ENCODE measurements at regions not wholly inside any gene's neighbourhood (a gene's known extent, or its start where the extent isn't known, plus 50 kb on each side); places are given as distances from the start of the nearest gene placed in this dataset.

GRCh38 chr12:130031041-130031440 is 127.2 kb upstream of the TMEM132D start:
- H3K27me3 ChIP-seq (ENCODE audit: low read length), result no peaks in the 10 kb centered on the region
- H3K79me2 ChIP-seq (ENCODE audit: insufficient read depth, low read length), result no peaks in the 10 kb centered on the region

GRCh38 chr12:130031571-130032189 is 127.9 kb upstream of the TMEM132D start:
- Histone ChIP-seq H3K9me2 (replicated peaks; ENCODE audit: insufficient read depth, low read length) (no peaks in the 10 kb centered on the region), H3K27ac (ENCODE audit: low read depth, low read length) (no peak overlapping the region), H3F3A (ENCODE audit: insufficient read depth) (no peaks in the 10 kb centered on the region), H4K20me1 (ENCODE audit: low read depth, low read length) (no peaks in the 10 kb centered on the region), H3K4me2 (ENCODE audit: low read depth, low read length, poor library complexity, severe bottlenecking) (no peak overlapping the region), H3K27me3 (ENCODE audit: low read length) (no peaks in the 10 kb centered on the region), H3K36me3 (ENCODE audit: low read length) (no peaks in the 10 kb centered on the region), H3K9ac (ENCODE audit: low read length) (no peak overlapping the region), H3K79me2 (ENCODE audit: insufficient read depth, low read length) (no peaks in the 10 kb centered on the region), H2AFZ (ENCODE audit: low read depth, low read length, severe bottlenecking) (no peak overlapping the region), H3K4me3 (ENCODE audit: insufficient read depth, low read length, poor library complexity, severe bottlenecking) (no peak overlapping the region), H3K9me3 (ENCODE audit: insufficient read depth, low read length) (no peaks in the 10 kb centered on the region)
- no peak for TF ChIP-seq EZH2phosphoT487 (conservative IDR thresholded peaks at IDR 0.05; ENCODE audit: low read length)
- peak; percentile 97 for TF ChIP-seq CTCF (IDR thresholded peaks at IDR 0.05; ENCODE audit: insufficient read depth, low read length, poor library complexity, severe bottlenecking)

More at GRCh38 chr12:130031041-130031440, 127.2 kb upstream of the TMEM132D start:
- H3K27ac ChIP-seq (ENCODE audit: low read depth, low read length), result no peak overlapping the region
- TF ChIP-seq EZH2phosphoT487 (conservative IDR thresholded peaks at IDR 0.05; ENCODE audit: low read length) (no peak), CTCF (IDR thresholded peaks at IDR 0.05; ENCODE audit: insufficient read depth, low read length, poor library complexity, severe bottlenecking) (no peak)
- H2AFZ ChIP-seq (ENCODE audit: low read depth, low read length, severe bottlenecking), result no peak overlapping the region
- no peaks in the 10 kb centered on the region for H3K9me2 ChIP-seq (replicated peaks; ENCODE audit: insufficient read depth, low read length)
- no peak overlapping the region for H3K4me2 ChIP-seq (ENCODE audit: low read depth, low read length, poor library complexity, severe bottlenecking)
- no peak overlapping the region for H3K4me3 ChIP-seq (ENCODE audit: insufficient read depth, low read length, poor library complexity, severe bottlenecking)
- no peaks in the 10 kb centered on the region for H3F3A ChIP-seq (ENCODE audit: insufficient read depth)
- no peaks in the 10 kb centered on the region for H3K36me3 ChIP-seq (ENCODE audit: low read length)
- H3K9ac ChIP-seq (ENCODE audit: low read length), result no peak overlapping the region
- no peaks in the 10 kb centered on the region for H3K9me3 ChIP-seq (ENCODE audit: insufficient read depth, low read length)
- H4K20me1 ChIP-seq (ENCODE audit: low read depth, low read length), result no peaks in the 10 kb centered on the region

- H3K27me3 ChIP-seq (ENCODE audit: low read length), result no peaks in the 10 kb centered on the region
- H3F3A ChIP-seq (ENCODE audit: insufficient read depth), result no peaks in the 10 kb centered on the region
- H4K20me1 ChIP-seq (ENCODE audit: low read depth, low read length), result no peaks in the 10 kb centered on the region
- H3K9ac ChIP-seq (ENCODE audit: low read length), result no peak overlapping the region
- no peaks in the 10 kb centered on the region for H3K79me2 ChIP-seq (ENCODE audit: insufficient read depth, low read length)
- H3K4me3 ChIP-seq (ENCODE audit: insufficient read depth, low read length, poor library complexity, severe bottlenecking), result no peak overlapping the region
- H3K9me2 ChIP-seq (replicated peaks; ENCODE audit: insufficient read depth, low read length), result no peaks in the 10 kb centered on the region
- no peaks in the 10 kb centered on the region for H3K36me3 ChIP-seq (ENCODE audit: low read length)
- H3K9me3 ChIP-seq (ENCODE audit: insufficient read depth, low read length), result peaks cover 12% of the 10 kb centered on the region; the same call in 1 of the 2 replicates
- H3K4me2 ChIP-seq (ENCODE audit: low read depth, low read length, poor library complexity, severe bottlenecking), result no peak overlapping the region
- no peak overlapping the region for H3K27ac ChIP-seq (ENCODE audit: low read depth, low read length)
- TF ChIP-seq CTCF (IDR thresholded peaks at IDR 0.05; ENCODE audit: insufficient read depth, low read length, poor library complexity, severe bottlenecking) (peak; percentile 9), EZH2phosphoT487 (conservative IDR thresholded peaks at IDR 0.05; ENCODE audit: low read length) (no peak)
- H2AFZ ChIP-seq (ENCODE audit: low read depth, low read length, severe bottlenecking), result no peak overlapping the region
These were observed 120.1 kb upstream of the FZD10 start for GRCh38 chr12:130041983-130042812.
